ENCODE measurements at regions not wholly inside any gene's neighbourhood (a gene's known extent, or its start where the extent isn't known, plus 50 kb on each side); places are given as distances from the start of the nearest gene placed in this dataset.
A peak's percentile ranks its signal among the peaks of the same experiment; 100 is the strongest.

DNA sequence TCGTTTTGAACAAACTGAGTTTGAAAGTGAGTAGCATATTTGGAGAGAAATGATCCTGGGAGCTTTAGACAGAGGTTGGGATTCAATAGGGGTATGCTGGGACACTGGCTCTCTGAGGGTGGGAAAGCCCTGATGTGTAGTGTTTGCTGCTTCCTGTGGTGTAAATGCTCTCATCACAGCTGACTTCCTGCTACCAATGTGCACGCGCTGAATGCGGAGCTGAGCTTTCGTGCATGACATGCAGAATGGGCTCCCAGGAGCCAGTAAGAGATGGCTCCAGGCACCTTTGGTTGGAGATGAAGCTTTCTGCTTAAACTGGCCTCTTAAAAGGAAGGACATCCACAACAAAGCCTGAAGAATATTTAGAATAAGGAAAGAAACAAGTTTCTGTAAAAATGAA lies 224.1 kb upstream of the CCDC150 start:
- Histone ChIP-seq H3K36me3 (no peaks in the 10 kb centered on the region), H3K9me3 (replicated peaks) (no peaks in the 10 kb centered on the region), H3K4me3 (no peak overlapping the region), H3K27me3 (no peaks in the 10 kb centered on the region), H3K4me1 (no peaks in the 10 kb centered on the region), H3K27ac (no peak overlapping the region)
- no peak for DNase-seq

DNA sequence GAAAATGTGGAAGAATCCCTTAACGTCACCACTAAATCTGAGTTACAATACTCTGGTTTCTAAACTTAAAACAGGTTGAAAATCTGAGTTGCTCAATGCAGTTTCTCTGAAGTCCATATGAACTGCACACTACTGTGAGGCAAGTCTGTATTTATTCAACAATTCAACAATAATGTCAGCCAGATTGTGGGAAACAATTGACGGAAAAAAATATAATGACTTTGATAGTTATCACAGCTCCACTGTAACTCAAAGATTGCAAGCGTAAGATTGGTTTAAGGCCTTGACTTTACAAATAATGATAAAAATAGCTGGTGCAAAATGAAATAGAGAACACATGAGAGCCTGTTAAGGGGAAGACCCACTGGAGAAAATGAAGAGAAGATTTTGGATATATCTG lies 219.4 kb upstream of the CCDC150 start:
- H3K36me3 ChIP-seq = no peaks in the 10 kb centered on the region
- H3K27me3 ChIP-seq = no peaks in the 10 kb centered on the region
- H3K9me3 ChIP-seq (replicated peaks) = no peaks in the 10 kb centered on the region
- no peak for DNase-seq
- H3K4me1 ChIP-seq = no peaks in the 10 kb centered on the region
- no peak overlapping the region for H3K4me3 ChIP-seq
- no peak overlapping the region for H3K27ac ChIP-seq

DNA sequence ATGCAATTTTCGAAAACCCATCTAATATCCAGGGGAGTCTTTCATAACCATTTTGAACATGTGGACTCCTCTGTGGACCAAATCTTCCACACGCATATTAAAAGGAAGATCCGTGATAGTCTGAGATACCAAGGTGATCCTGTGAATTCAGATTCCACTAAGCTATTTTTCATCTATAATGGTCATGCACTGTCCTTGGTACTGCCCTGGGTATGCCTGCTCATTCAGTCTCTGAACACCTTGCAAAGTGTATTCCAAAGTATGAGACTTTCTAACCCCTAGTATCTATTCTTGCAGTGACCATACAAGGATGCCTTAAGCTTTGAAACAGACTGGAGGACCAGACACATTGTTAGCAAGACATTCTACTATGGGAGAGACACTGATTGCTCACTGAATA lies 217.6 kb upstream of the CCDC150 start:
- Histone ChIP-seq H3K4me1 (no peaks in the 10 kb centered on the region), H3K27me3 (no peaks in the 10 kb centered on the region), H3K4me3 (no peak overlapping the region), H3K36me3 (no peaks in the 10 kb centered on the region), H3K9me3 (replicated peaks) (no peaks in the 10 kb centered on the region), H3K27ac (no peak overlapping the region)
- no peak for DNase-seq

DNA sequence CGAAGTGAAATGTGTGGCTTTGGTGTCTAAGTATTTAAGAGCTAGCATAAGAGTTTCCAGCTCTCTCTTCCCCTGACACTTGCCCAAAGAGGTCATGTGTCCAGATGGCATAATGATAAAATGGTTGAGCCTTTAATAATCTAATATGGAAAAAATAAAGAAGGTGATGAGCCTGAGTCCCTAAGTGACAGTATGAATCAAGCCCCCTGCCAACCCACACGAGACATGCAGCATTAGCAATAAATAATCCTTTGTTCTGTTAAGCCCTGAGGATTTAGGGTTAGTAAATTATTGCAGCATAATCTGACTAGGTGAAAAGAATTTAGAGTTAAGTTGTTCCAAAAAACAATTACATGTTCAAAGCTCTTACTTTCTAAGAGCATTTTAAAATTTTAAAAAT lies 217.2 kb upstream of the CCDC150 start:
- Histone ChIP-seq H3K4me1 (no peaks in the 10 kb centered on the region), H3K36me3 (no peaks in the 10 kb centered on the region), H3K9me3 (replicated peaks) (no peaks in the 10 kb centered on the region), H3K27me3 (no peaks in the 10 kb centered on the region), H3K27ac (no peak overlapping the region), H3K4me3 (no peak overlapping the region)
- no peak for DNase-seq

DNA sequence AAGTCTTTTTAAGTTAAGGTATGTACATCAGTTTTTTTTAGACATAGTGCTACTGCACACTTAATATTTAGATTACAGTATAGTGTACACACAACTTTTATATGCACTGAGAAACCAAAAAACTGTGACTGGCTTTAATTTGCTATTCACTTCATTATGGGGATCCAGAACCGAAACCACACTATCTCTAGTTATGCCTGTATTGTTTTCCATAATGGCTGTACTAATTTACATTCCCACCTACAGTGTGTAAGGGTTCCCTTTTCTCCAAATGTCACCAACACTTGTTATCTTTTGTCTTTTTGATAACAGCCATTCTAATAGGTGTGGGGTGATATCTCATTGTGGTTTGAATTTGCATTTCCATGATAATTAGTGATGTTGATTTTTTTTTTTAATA lies 213.4 kb upstream of the CCDC150 start:
- no peak overlapping the region for H3K27ac ChIP-seq
- H3K4me1 ChIP-seq = no peaks in the 10 kb centered on the region
- H3K4me3 ChIP-seq = no peak overlapping the region
- no peaks in the 10 kb centered on the region for H3K9me3 ChIP-seq (replicated peaks)
- no peak for DNase-seq
- H3K36me3 ChIP-seq = no peaks in the 10 kb centered on the region
- no peaks in the 10 kb centered on the region for H3K27me3 ChIP-seq

DNA sequence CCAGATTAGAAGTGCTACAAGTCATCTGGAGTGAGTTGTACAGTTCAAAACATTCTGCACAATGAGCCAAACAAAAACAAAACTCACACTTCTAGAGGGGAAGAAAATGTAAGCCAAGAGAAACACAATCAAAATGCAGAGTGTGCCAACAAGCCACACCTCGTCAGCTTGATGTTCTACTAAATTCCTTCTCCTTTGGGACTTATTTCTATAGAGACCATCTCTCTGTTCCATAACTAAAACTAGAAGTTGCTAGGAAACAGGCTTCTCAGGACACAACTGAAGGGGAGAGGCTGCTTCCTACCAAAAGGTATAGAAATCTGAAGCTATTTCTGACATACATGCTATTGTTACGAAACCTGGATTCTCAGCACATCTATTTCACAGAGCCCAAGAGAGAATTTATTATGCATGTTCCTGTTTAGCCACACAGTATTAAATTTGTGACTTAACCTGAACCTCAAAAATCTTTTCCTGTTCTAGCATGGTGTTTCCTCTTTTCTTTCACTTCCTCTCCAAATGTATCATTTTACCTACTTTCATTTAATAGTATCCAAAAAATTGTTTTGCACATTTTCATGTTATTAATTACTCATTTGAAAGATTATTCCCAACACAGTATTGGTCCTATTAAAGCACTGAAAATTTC lies 211.4 kb upstream of the CCDC150 start:
- Histone ChIP-seq H3K27ac (no peak overlapping the region), H3K27me3 (no peaks in the 10 kb centered on the region), H3K36me3 (no peaks in the 10 kb centered on the region), H3K4me1 (no peaks in the 10 kb centered on the region), H3K4me3 (no peak overlapping the region), H3K9me3 (replicated peaks) (no peaks in the 10 kb centered on the region)
- DNase-seq = no peak

DNA sequence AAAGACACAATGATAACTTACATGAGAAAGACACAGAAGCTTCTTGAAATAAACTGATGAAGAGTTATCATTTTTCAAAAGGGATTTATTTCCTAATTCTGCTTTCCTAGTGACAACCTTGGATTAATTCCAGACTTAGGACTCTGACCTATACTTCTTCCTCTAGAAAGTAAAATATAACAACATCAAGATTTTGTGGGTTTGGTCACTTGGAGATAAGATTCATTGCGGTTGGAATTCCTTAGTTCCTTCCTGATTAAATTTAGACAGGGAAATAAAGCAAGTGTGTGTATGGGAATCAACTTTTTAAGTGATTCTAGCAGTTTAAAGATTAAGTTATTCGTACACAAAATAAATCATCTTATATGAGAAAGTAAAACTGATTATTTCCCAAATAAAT lies 208.4 kb upstream of the CCDC150 start:
- H3K36me3 ChIP-seq = no peaks in the 10 kb centered on the region
- DNase-seq = no peak
- no peaks in the 10 kb centered on the region for H3K4me1 ChIP-seq
- H3K4me3 ChIP-seq = no peak overlapping the region
- no peaks in the 10 kb centered on the region for H3K9me3 ChIP-seq (replicated peaks)
- H3K27me3 ChIP-seq = no peaks in the 10 kb centered on the region
- H3K27ac ChIP-seq = no peak overlapping the region

DNA sequence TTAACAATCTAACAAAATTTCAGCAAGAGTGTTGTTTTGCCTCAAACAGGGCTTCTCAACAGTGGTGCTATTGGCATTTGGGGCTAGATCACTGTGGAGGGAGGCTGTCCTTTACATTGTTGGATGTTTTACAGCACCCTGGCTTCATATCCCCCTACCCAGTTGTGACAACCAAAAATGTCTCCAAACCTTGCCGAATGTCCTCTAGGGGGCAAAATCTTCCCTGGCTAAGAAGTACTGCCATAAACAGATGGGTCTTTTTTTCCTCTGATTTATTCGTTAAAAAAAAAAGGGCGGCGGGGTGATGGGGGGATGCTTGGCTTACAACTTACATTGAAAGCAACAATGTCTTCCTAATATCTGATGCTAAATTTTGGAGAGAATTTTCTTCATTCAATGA lies 207.6 kb upstream of the CCDC150 start:
- DNase-seq = peak in 1 of 2 experiments; percentile 37
- no peak overlapping the region for H3K4me3 ChIP-seq
- no peaks in the 10 kb centered on the region for H3K9me3 ChIP-seq (replicated peaks)
- H3K27ac ChIP-seq = no peak overlapping the region
- no peaks in the 10 kb centered on the region for H3K36me3 ChIP-seq
- H3K4me1 ChIP-seq = no peaks in the 10 kb centered on the region
- H3K27me3 ChIP-seq = no peaks in the 10 kb centered on the region

DNA sequence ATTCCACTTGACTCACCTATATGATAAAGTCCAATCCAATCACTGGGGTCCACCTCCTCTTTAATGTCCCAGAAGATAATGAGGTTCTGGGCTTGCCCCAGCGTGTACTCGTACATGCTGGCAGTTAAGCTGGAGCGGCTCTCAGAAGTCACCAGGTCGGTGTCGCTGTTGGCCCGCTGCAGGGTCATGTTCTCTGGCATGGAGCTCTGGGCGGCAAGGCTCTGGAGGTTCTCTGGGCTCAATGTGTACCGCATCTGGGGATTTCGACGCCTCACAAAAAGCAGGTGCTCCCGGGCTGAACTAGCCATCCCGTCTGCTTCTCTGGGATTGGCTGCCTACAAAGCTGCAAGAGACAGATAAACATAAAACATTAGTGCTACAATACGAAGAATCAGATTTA lies 206.4 kb upstream of the CCDC150 start:
- Histone ChIP-seq H3K27me3 (no peaks in the 10 kb centered on the region), H3K9me3 (replicated peaks) (no peaks in the 10 kb centered on the region), H3K4me3 (no peak overlapping the region), H3K4me1 (no peaks in the 10 kb centered on the region), H3K27ac (no peak overlapping the region), H3K36me3 (no peaks in the 10 kb centered on the region)
- no peak for DNase-seq

DNA sequence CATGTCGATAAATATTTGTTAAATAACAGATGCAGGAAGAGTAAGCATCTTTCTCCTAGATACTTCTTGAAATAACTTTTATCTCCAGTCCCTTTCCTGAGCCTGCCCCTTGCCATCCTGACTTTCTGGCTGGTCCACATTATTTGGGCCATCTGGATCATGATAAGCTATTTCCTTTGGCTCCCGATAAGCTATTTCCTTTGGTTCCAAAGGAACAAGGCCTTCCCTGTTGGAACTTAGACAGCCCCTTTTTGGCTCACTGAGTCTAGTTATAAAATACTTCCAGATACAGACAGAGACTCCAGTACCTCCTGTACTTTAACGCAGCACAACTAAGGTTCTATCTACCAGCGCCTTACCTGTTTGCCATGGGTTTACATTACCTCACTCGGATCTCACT lies 205.3 kb upstream of the CCDC150 start:
- H3K4me1 ChIP-seq = no peaks in the 10 kb centered on the region
- DNase-seq = no peak
- H3K27ac ChIP-seq = no peak overlapping the region
- no peak overlapping the region for H3K4me3 ChIP-seq
- H3K27me3 ChIP-seq = no peaks in the 10 kb centered on the region
- H3K36me3 ChIP-seq = no peaks in the 10 kb centered on the region
- H3K9me3 ChIP-seq (replicated peaks) = no peaks in the 10 kb centered on the region

DNA sequence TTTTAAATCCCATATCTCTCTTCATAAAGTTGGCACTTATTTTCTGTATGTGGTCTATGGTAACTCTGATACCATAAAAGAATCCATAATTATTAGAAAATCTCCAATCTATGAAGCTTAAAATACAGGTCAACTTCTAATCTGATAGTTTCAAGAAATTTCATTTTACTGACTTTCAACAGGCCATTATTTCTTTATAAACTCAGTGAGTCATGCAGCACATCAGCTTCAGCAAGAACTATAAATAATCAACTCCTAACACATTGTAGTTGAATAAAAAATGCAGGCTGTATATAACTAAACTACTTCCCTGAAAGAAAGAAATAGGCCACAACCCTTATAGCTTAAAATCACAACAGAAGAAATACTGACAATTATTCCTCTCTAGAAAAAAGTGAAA lies 204.3 kb upstream of the CCDC150 start:
- H3K36me3 ChIP-seq = no peaks in the 10 kb centered on the region
- H3K27ac ChIP-seq = no peak overlapping the region
- no peak overlapping the region for H3K4me3 ChIP-seq
- no peak for DNase-seq
- no peaks in the 10 kb centered on the region for H3K9me3 ChIP-seq (replicated peaks)
- H3K27me3 ChIP-seq = no peaks in the 10 kb centered on the region
- H3K4me1 ChIP-seq = no peaks in the 10 kb centered on the region

DNA sequence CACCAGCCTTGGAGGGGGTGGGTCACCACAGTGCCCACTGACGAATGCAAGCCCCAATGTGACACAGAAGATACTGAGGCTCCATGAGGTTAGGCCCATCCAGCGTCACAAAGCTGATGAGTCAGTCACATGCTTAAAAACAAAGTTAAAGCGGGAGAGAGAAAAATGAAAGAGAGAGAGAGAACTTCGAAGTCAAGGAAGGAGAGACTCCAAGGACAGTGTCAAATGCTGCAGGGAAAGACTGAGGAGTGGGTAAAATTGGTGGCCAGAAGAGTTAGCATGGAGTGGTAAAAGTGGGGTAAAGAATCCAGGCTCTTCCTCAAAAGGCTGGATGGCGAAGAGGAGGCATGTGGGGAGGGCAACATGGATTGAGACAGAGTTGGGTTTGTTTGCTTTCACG lies 201.9 kb upstream of the CCDC150 start:
- no peaks in the 10 kb centered on the region for H3K9me3 ChIP-seq (replicated peaks)
- H3K27me3 ChIP-seq = no peaks in the 10 kb centered on the region
- DNase-seq = no peak
- H3K36me3 ChIP-seq = no peaks in the 10 kb centered on the region
- no peak overlapping the region for H3K4me3 ChIP-seq
- H3K27ac ChIP-seq = no peak overlapping the region
- no peaks in the 10 kb centered on the region for H3K4me1 ChIP-seq

DNA sequence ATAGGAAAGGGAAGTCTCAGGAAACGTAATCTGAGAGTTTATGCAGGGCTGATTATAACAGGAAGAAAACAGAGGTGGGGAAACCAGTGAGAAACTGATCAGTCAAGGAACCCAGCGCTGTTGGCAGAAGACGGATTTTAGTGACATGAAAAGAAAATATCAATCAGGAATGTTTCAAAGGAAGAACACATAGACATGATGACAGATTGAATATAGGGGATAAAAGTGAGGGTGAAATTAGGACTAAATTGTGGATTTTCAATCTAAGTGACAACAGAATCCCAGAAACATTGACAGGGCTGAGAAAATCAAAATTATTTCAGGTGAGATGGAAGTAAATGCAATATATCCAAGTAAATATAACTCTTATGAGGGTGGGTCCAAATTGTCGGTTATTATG lies 199.8 kb upstream of the CCDC150 start:
- H3K4me3 ChIP-seq = no peak overlapping the region
- no peak for DNase-seq
- H3K9me3 ChIP-seq (replicated peaks) = no peaks in the 10 kb centered on the region
- H3K4me1 ChIP-seq = no peaks in the 10 kb centered on the region
- no peaks in the 10 kb centered on the region for H3K36me3 ChIP-seq
- no peaks in the 10 kb centered on the region for H3K27me3 ChIP-seq
- no peak overlapping the region for H3K27ac ChIP-seq

DNA sequence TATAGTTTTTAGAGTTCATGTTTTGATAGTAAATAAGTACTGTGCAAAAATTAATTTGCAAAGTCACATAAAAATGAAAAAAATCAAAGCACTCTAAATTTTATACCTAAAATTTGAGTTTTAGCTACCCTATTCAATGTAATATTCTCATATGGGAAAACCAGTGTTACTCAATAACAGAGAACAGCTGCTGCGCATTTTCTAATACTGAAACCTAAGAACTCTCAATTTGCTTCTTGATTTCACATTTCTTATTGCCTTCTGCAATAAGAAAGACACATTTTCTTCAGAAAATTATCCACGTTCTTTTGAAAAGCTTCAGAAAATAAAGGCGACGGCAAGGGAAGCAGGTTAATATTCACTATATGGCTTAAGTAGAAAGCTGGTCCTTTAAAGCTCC lies 199.1 kb upstream of the CCDC150 start:
- no peak overlapping the region for H3K27ac ChIP-seq
- no peaks in the 10 kb centered on the region for H3K27me3 ChIP-seq
- H3K4me3 ChIP-seq = no peak overlapping the region
- H3K36me3 ChIP-seq = no peaks in the 10 kb centered on the region
- DNase-seq = no peak
- no peaks in the 10 kb centered on the region for H3K9me3 ChIP-seq (replicated peaks)
- no peaks in the 10 kb centered on the region for H3K4me1 ChIP-seq

DNA sequence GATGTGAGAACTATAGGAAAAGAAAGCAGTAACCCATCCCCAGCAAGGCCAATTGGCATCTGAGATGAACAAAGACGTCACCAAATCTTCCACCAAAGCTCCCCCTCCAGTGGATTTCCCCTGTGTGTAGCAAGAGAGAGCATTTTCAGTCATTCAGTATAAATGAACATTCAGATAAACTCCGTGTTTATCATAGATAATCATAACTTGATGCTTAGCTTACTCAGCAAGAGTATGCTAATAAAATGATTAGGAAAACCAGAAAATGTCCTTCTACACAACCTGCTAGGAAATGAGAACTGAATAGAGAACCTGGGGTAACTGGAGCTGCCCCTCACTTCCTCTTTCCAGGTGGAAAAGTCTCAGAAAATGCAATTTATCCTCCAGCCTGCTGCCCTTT lies 198.0 kb upstream of the CCDC150 start:
- Histone ChIP-seq H3K4me1 (no peaks in the 10 kb centered on the region), H3K27ac (no peak overlapping the region), H3K9me3 (replicated peaks) (no peaks in the 10 kb centered on the region), H3K27me3 (no peaks in the 10 kb centered on the region), H3K36me3 (no peaks in the 10 kb centered on the region), H3K4me3 (no peak overlapping the region)
- no peak for DNase-seq

DNA sequence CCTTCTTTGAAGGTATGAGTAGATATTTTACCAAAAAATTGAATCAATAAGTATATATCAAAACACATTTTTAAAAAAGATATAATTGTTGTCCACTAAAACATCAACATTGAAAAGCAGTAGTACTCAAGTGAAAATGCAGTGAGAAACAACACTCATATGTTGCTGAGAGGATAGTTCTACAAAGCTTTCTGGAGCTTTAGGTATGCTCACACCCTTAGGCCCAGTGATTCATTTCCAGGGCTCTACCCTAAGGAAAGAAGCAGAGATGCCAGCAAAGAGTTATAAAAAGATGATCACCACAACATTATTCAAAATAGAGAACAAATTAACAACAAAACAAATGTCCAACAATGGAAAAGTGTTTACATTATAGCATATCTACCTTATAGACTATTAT lies 197.3 kb upstream of the CCDC150 start:
- Histone ChIP-seq H3K4me1 (no peaks in the 10 kb centered on the region), H3K36me3 (no peaks in the 10 kb centered on the region), H3K4me3 (no peak overlapping the region), H3K9me3 (replicated peaks) (no peaks in the 10 kb centered on the region), H3K27ac (no peak overlapping the region), H3K27me3 (no peaks in the 10 kb centered on the region)
- no peak for DNase-seq

All from SJCRH30 (cell line).